ENCODE measurements at regions not wholly inside any gene's neighbourhood (a gene's known extent, or its start where the extent isn't known, plus 50 kb on each side); places are given as distances from the start of the nearest gene placed in this dataset.

GRCh38 chr10:131532745-131533341 lies 221.3 kb upstream of the TCERG1L start:
- TF ChIP-seq CTCF (conservative IDR thresholded peaks at IDR 0.05; ENCODE audit: low read depth, low read length) (no peak), EZH2 (IDR thresholded peaks at IDR 0.05; ENCODE audit: borderline replicate concordance, low read depth, low read length, poor library complexity, severe bottlenecking) (no peak)
